ENCODE measurements at regions not wholly inside any gene's neighbourhood (a gene's known extent, or its start where the extent isn't known, plus 50 kb on each side); places are given as distances from the start of the nearest gene placed in this dataset.

DNA sequence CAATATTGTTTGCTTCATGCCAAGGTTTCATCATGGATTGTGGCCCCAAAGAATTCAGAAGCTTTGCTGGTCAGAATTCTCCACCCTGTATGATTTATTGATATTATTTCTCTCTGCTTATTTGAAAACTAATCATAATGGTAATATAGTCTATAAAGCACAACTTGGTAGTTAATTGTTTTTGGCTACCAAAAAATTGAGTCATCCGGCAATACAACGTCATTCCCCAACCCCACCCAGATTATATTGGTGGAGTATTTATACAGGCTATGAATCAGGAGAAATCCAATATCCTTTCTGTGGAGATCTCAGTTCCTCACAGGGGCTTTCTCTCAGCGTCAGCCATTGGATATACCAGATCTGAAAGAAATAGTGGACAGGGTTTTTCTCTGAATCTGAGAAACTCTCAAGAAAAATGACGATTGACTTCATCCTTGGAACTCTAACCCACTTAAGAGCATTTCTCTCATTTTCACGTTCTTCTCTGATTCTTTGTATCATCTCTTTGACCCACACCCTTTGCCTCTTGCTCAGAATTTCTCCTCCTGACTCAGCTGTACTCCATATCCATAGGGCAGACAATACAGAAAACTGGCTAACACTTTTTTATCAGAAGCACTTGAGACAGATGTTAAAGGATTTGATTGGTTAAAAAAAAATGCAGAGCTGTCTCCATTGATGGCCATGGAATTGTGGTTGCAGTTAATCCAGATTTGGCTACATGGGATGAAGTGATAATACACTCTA, 1055.8 kb upstream of the CADM2 start:
- no peak for DNase-seq

DNA sequence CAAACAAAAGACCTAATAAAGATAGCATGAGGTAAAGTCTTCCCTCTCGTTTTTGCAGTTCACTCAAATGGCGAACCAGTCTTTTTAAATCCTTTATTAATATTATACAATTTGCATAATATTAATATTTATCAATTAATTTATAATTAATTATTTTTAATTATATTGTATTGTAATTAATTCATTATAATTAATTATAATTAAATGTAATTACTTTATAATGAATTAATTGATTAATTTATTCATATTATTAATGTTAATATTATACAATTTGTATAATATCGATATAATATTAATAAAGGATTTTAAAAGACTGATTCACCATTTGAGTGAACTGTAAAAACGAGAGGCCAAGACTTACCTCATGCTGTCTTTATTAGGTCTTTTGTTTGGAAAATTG, 1045.4 kb upstream of the CADM2 start:
- DNase-seq, result no peak

DNA sequence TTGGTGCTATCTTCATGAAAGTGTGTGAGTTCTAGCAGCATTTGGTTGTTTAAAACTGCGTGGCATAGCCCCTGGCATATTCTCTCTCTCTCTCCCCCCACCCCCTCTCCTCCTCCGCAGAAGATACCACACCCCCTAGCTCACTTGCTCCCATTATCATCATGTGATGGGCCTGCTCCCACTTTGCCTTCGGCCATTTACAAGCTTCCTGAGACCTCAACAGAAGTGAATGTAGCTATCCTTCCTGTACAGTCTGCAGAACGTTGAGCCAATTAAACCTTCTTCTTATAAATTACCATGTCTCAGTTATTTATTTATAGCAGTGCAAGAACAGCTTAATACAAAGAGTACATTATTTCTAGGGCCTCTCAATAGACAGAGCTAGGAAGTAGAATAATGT, 1032.5 kb upstream of the CADM2 start:
- DNase-seq, result no peak

DNA sequence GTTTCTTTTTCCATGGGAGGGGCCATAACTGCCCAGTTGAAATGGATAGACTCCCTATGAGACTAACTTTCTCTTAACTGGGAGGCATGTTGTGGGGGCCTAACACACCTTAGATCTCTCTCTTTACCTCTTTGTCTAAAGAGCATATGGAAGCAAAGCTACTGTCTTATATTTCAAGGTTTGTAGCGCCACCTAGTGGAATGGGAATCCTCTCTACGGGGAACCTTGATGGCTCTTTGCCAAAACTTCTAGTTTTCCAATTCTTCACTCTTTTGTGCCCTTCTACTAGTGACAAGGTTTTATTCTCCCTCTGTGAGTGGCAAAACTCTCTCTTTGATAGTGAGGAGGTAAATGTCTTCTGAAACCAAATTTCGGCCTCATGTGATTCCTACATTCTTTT, 1030.4 kb upstream of the CADM2 start:
- DNase-seq, result no peak

DNA sequence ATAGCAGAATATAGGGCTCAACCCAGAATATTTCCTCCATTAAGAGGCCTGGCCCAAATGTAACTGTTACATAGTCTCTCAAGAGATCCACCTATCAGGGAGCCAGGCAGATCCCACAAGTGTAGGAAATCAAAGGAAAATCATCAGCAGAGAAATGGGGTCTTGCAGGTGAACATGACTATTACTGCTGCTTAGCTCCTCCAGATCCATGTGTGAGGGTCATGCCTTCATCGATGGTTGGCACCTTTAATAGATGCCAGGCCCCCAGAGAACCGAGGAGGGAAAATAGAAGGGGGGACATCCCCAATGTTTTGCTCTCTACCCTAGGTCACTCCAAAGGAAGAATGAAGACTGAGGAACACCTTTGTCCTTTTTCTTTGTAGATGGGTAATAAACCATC, 1029.9 kb upstream of the CADM2 start:
- DNase-seq, result no peak

DNA sequence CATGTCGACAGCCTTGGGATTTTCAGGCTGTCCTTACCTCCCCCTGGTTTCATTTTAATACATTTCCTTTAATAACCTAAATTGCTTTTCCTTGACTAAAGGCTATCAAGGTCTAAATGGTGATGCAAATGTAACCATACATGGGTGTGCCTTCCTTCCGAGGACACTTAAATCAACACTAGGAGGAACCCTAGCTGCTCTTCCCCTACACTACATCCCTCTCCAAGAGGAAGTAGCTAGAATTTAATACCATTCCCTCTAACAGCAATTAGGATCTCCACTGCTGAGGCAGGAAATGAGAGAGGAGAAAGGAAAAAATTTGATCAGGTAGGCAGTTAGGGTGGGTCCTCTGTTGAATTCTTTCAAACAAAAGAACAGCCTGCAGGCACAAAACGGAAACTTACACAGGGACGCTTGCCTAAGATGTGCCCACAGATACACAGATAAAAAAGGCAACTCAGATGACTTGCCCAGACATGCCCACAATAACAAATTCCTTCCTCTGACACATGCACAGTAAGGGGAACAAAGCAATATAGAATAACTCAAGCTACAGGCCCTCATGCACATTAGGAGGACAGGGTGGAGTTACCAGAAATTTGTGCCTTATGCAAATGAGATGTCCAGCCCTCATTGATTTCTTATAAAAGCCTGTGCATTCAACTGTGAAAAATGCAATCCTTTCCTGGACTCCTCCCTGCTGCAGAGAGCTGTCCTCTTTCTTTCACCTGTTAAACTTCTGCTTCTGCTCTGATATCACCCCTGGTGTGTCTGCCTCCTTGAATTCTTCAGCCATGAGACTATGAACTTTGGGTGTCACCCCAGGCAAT, 1024.4 kb upstream of the CADM2 start:
- no peak for DNase-seq

DNA sequence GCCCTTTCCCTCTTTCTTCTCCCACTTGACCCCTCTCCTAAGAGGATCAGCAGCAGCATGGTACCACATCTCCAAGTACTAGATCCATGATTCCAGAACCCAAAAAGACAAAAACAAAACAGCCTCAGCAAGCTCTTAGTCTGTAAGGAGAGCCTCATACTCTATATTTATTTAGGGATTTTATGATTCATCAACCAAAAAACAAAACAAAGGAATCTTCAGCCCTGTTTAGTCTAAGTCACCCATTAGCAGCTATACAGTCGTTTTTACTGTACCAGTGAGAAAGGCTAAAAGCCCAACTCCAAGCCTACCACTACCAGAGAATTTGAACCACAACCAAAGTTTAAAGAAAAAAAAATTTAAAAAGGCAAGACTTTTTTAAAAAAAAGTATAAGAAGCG, 1020.3 kb upstream of the CADM2 start:
- no peak for DNase-seq

DNA sequence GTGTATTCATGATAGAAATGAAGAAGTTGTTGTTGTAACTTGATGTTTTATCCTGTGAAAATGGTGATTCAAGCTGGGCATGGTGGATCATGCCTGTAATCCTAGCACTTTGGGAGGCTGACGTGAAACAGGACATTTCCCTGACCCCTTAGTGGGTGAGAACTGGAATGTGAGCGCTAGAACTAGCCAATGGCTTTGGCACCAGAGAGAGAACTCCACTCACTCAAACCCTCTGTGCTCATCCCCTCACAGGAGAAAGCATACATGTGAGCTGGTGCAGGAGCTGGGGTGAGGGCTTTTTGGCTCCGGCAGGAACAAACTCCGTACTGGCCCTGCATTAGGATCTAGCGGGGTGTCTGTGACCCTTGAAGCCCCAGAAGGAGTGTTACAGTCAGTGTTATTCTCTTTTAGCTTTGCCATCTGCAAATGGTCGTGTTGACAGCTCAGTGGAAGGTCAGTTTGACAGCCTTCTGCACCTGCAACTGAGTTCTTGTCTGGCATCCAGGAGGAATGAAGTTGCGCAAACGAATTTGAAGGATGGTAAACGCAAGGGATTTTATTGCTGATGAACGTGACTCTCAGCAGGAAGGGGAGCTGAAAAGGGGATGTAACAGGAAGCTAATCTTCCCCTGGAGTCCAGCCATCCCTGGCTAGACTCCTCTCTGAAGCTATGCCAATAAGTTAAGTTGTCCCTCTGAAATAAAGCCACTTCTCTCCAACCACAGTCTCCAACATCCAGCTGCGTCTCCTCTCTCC, 1016.6 kb upstream of the CADM2 start:
- no peak for DNase-seq

DNA sequence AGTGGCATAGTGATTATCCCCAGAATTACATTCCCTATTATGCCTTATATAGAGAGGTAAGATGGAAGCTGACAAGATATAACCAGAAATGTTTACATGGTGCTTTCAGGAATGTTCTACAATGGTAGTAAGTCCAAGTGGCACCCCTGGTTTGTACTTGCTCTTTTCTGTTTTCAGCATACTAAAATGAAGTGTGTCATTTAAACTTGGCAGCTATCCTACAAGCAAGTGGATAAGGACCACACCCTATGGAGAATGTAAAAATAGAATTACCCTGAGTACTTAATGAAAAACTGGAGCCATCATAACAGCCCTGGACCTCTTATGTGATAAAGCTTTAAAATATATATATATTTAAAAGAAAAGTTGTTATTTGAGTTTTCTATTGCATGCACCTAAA, 1012.7 kb upstream of the CADM2 start:
- DNase-seq, result no peak

DNA sequence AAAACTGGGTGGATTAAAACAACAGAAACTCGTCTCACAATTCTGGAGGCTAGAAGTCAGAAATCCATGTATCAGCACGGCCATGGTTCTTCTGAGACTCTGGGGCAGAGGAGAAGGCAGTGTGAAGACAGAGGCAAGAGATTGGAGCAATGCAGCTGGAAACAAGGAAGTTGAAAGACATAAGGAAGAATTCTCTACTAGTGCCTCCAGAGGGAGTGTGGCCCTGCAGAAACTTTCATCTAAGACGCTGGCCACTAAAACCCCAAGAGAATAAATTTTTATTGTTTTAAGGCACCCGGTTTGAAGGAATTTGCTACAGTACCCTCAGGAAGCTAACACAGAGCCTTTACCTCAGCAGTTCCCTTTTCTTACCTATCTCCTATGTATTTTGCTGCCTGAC, 1012.2 kb upstream of the CADM2 start:
- DNase-seq, result no peak

DNA sequence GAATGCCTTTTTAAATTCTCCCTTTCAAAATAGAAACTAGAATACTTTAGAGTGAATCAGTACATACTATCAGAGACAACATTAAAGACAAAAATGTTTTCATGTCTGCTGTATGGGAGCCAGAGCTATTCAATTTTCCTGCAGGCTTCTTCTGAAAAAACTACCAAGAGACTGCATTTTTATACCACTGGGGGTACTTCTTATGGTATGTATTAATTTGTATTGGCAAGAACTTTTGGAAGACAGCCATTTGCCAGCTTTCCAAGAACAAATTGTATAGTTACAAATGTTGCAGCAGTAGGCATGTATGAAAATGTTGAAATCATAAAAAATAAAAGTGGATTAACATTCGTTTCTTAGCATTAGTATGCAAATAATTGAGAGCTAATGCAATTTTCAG, 1010.0 kb upstream of the CADM2 start:
- DNase-seq, result no peak

DNA sequence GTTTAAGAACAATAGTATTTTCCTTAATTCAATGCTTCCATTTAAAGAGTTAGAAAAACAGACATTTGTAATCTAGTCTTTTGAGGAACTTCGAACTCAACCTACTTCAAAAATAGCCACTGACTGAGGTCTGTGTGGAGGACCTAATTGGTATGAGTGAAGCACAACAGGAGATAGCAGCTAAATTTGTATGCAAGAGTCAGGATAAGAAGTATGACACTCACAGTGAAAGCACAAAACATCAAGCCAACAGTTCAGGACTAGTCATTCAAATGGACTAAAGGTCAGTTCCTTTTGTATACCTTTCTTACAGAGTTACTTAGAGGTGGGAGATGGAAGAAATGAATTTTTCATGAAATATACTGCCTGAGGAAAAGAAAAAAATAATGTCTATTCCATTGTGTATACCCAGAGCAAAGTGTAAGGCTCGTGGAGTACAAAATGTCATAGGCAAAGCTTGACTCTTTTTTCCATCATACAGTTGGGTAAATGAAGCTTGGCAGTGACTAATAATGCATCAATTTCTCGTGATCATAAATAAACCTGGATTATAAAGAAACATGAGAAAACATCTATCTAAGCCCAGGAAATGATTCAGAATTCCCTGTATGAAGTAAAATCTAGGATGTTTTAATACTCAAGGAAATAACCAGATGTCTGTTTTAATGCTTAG, 1005.2 kb upstream of the CADM2 start:
- no peak for DNase-seq

DNA sequence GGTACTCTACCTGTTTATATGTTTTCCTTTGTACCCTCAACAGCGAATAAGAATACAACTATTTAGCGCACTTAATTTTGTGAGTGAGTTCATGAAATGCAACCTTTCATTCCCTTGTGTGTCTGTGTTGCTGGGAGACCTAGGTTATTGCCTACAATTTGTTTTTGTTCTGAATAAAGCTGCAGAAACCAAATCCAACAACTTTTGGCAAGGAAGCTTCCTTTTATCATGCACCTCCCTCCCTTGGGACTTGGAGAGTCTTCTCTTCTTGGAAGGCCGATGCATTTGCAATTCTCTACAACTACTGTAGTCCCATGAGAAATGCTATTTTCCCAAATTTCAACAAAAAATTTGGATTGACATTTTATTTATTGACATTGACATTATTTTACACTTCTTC, 1002.4 kb upstream of the CADM2 start:
- DNase-seq, result no peak

DNA sequence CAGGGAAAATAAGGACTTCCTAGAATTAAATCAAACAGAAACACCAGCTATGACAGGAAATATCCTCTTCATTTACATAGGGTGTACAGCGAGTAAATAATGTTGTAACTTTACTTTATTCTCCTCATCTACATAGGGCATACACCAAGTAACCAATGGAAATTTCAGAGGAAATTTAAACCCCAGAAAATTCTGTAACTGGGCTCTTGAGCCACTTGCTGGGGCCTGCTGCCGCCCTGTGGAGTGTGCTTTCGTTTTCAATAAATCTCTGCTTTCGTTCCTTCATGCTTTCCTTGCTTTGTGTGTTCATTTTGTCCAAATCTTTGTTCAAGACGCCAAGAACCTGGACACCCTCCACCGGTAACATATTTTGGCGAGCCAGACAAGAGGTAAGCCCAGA, 990.4 kb upstream of the CADM2 start:
- DNase-seq, result no peak

DNA sequence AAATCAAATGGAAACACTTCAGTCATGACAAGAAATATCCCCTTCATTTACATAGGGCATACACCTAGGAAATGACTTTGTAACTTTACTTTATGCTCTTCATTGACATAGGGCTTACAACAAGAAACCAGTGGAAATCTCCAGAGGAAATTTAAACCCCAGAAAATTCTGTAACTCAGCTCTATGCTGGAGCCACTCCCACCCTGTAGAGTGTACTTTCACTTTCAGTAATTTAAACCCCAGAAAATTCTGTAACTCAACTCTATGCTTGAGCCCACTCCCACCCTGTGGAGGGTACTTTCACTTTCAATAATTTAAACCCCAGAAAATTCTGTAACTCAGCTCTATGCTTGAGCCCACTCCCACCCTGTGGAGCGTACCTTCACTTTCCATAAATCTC, 987.1 kb upstream of the CADM2 start:
- DNase-seq, result no peak

DNA sequence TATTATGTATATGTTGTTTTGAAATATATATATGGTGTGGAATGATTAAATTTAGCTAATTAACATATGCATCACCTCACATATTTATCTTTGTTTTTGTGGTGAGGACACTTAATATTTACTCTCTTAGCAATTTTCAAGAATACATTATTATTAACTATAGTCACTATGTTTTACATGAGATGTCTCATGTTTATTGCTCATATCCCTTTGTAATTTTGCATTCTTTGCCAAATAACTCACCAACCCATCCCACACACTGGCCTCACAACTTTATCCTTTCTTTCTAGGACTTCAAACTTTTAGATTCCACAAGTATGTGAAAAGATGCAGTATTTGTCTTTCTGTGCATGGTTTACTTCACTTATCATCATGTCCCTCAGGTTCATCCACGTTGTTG, 950.2 kb upstream of the CADM2 start:
- no peak for DNase-seq

DNA sequence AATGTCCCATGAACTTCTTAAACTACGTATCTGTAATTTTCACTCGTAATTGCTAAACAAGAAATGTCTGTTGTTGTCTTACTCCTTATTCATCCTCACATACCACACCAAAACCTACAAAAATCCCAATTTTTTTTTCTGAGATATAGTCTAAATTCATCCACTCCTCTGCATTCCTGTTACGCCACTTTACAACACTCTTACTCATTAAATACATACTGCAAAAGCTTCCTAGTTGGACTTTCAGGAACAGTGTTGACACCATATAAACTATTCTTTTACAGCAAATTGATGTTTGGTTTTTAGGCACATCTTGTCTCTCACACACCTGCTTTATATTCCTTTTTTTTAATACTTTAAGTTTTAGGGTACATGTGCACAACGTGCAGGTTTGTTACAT, 934.9 kb upstream of the CADM2 start:
- no peak for DNase-seq

DNA sequence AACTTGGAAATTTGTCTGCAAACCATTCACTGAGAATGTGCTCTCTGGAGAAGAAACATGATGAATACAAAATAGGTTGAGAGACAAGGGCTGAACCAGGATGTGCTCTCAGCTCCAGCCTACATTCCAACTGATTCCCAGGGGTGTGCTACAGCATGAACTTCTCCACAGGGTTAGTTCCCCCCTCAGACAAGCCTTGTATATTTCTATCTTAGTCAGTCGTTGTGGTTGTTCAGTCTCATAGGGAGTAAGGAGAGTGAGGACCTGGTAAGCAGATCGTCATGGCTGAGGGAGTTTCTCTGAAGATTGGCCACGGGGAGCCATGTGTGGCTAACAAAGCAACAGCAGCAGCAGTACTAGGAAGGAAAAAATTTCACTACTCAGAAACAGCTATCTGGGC, 919.7 kb upstream of the CADM2 start:
- no peak for DNase-seq

DNA sequence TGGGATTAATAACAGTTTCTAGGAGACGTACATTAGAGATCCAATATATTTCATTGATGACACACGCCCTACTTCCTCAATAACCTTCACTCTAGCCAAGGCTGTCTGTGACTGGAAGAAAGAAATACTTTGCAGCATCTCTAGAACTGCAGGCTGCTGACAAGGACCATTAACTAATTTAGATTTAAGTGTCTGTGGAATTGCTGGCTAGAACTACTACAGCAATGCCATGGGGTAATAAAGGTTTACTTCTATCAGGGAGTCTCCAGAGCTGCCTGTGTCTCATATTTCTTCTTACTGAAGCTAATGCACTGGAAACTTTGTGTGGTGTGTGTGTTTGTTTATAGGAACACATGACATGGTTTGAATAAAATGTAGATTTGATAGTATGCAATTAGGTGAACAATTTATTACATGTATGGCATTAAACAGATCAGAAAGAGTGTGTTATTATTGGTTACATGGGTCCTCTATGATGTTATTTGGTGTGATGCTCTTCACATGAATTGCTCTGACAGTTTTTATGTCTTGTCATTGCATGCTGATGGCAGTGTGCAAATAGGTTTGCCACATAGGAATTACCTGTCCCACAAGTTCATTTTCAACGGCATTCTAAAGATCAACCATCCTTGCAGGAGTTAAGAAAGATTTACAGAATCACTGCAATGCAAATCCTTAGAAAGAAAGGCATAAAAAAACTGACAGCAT, 916.2 kb upstream of the CADM2 start:
- DNase-seq, result no peak

DNA sequence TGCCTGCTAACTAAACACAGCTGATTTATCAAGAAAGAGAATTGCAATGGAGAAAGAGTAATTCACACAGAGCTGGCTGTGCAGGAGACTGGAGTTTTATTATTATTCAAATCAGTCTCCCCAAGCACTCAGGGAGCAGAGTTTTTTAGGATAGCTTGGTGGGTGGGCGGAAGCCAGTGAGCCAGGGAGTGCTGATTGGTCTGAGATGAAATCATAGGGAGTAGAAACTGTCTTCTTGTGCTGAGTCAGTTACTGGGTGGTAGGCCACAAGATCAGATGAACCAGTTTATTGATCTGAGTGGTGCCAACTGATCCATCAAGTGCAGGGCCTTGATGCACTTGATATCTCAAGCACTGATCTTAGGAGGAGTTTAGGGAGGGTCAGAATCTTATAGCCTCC, 891.9 kb upstream of the CADM2 start:
- DNase-seq, result no peak

DNA sequence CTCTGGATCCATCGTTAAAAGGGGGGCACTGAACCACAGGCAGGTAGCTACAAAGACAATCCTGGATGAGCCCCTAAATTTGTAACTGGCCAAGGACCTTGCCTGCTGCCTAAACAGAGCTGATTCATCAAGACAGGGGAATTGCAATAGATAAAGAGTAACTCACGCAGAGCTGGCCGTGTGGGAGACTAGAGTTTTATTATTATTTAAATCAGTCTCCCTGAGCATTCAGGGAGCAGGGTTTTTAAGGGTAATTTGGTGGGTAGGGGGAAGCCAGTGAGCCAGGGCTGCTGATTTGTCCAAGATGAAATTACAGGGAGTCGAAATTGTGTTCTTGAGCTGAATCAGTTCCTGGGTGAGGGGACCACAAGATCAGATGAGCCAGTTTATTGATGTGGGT, 885.1 kb upstream of the CADM2 start:
- DNase-seq, result no peak

DNA sequence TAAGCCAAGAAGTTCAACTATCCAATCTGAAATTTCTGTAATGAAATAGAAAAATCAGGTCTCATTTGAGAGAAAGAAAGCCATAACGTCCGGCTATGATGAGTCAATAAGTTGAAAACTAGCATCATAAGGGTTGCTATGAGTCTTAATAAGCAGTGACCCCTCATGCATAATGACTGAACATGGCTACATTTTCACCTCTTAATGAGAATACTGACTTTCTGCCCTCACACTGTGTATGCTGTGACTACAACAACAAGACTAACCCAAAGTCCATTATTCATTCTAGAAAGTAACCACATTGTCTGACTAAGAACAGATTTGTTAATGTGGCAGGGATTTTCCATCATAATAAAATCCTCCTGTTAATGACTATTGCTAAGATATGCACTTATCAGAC, 884.0 kb upstream of the CADM2 start:
- no peak for DNase-seq

DNA sequence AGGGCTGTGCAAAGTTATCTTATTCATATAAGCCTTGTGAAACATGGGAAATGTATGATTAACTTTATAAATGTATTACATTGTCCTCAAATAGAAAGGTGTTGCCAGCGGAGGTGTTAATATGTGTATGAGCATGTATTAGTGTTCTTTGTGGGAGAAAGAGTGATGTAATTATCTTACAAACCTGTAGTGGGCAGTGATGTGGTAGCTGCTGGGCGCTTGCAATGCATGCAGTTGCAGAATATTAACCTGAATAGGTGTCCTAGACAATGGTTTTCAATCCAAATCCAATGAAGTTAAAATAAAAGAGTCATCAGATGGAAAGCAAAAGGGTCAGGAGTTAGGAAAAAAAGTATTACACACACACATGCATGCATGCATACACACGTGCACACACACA, 881.3 kb upstream of the CADM2 start:
- DNase-seq, result no peak

All from NCI-H2081 treated with DMSO at 0.1 percent for 48 hours (cell line).